Stimulated activated CD4-positive, alpha-beta T cell treated with anti-CD3 and anti-CD28 coated beads, Interleukin-15, amount 100 ng/mL, for 1 hour (primary cell): ENCODE measurements at regions not wholly inside any gene's neighbourhood (a gene's known extent, or its start where the extent isn't known, plus 50 kb on each side); places are given as distances from the start of the nearest gene placed in this dataset.

ENCODE experiments used
- DNase-seq, 2 donors: peaks; one replicate each; pipeline ENCODE4 v3.0.0-alpha.2; 2020; ENCODE audit warnings: low read depth in 1 of 2, low spot score in 1 of 2

DNA sequence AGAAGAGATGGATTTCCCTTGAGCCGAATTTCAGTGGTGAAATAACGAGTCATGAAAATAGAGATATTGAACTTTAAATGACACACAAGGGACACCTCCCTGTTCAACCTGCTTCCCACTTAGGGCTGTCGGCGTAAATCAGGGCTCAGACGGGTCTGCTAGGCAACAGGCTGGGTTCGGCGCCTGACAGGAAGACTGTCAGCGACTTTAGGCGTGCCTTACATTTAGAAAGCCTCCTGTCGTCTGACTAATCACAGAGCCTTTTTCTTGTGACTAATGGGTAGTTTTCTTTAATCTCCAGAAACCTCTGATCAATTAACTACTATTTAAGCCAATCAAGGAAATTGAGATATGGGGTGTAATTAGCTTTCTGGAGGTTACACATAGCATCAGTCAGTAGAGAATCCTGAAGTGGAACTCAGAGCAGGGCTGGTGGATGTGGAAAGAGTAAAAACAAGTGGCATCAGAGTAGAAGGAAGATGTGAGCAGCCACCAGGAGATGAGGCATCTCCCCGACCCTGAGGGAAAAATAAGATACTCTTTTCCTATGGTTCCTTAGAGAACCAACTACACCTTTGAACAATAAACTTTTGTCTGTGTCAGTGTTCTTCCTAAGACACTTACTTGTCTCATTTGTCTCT is 86.2 kb upstream of the HS3ST1 start:
- DNase-seq: no peak

DNA sequence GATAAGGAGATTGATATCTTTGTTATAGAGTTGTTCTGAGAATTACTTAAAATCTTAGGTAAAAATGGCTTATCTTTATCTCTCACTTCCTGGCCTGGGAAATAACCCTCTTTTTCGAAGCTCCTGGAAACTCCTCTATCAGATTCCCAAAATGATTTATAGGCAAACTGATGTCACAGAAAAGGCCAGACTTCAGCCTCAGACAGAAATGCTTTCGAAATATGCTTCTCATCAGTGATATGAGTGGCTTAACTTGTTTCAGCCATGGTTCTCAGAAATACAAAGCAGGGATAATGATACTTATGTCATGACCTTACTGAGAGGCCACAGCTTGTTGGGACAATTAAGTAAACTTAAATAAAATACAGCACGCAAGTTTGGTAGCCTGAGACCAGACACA is 85.3 kb upstream of the HS3ST1 start:
- DNase-seq: no peak

DNA sequence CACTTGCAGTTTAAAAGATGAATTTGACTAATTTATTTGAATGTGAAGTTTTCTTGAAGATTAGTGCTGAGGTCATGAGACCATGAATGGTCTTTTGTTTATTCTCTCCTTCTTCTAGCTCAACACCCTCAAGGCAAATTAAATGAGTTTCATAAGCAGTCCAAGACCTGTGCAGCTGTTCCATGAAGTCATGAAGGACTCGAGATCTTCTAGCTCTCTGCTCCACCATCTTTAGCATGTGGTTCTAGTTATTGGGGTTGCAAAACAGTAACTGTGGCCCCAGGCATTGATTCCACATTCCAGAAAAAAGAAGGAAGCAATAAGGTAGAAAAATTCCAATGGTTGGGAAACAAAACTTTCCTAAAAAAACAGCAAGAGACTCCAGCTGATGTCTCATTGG is 84.2 kb upstream of the HS3ST1 start:
- DNase-seq: no peak

DNA sequence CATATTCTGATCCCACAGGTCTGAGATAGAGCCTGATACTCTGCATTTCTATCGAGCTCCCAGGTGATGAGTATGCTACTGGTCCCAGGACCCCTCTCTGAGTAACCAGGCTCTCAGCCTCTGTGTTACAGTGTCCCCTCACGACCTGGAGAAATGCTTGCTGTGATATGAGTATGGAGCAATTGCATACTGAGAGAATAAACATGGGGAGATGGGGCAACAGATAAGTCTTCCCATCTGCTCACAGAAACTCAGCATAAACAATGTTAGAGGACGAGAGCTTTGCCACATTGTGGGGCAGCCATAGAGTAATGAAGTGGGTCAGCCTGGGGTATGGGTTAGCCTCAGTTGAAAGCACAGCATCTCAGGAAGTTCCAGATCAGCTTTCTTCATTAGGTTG is 82.6 kb upstream of the HS3ST1 start:
- DNase-seq: no peak

DNA sequence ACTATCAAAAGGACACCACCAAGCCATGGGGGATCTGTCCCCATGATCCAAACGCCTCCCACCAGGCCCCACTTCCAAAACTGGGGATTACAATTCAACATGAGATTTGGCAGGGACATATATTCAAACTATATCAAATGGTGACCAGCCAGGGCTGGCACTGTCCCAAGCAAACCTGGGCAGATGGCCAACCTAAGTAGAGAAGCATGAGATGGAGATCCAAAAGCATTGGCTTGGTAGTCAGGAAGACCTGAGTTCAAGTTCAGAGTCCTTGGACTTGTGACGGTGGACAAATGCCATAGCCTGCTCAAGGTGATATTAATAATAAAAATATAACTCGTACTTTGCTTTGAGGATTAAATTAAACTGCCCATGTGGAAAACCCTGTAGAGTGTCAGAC is 79.2 kb upstream of the HS3ST1 start:
- DNase-seq: no peak

DNA sequence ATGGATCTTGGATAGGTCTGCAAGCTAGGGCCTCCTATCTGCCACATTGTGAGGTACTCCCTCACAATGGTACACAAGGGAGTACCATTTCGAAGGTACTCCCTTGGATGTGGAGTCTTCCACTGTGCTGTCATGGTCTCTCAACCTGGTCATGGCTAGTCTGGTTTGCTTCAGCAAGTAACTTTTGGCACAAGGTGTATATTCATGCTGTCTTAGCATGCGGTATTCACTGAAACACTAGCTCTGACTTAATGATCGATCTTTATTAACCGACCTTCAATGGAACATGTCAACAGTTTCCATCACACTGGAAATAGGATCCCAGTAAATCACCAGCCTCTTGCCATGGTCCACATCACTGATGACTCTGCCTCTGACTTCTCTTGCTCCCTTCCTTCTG is 77.5 kb upstream of the HS3ST1 start:
- DNase-seq: no peak

DNA sequence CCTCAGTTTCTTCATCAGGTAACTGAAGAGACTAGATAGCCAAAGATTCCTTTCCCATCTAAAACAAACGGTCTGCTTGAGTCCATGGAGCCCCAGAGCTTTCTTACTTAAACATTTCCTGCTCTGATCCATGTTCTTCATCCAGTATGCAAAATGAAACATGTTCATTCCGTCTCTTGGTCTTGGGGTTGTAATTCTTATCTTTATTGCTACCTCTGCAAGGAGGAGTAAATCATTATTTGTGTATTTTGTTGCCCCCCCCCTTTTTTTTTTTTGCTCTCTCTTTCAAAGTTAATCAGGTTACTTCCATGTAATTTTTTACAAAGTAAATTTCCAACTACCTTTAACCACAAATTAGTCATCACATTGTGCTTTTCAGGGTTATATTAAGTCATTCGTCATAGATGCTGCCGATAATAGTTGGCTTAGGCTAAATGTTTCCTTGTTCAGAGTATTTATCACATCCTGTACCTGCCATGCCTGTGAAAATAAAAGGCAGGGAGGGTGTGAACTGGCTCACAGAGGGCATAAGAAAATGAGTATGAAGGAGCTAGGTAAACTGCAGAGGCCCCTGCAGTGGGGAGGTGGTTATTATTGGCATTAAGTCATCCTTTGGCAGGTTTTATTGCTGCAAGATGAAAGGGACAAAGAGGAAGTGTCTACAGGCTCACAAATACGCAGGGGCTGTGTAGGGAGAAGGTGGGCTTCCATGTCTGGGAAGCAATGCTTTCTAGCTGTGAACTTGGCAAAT is 76.7 kb upstream of the HS3ST1 start:
- DNase-seq: no peak

DNA sequence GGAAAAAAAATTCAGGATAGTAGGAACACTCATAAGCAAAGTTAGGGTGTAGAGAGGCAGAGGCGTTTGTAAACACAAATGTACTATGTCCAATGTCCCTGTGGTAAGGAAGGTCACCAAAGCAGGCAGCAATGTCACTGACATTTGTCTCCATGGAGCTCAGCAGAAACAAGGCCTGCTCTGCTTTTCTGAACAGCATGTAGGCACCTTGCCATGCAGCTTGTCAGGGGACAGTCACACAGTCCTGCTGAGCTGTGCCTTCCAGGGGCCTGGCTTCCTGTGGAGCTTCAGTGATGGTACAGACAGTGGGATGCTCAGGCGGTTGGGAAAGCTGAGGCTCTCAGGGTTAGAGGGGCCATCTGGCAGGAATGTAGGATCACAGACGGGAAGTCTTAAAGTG is 74.5 kb upstream of the HS3ST1 start:
- DNase-seq: no peak

DNA sequence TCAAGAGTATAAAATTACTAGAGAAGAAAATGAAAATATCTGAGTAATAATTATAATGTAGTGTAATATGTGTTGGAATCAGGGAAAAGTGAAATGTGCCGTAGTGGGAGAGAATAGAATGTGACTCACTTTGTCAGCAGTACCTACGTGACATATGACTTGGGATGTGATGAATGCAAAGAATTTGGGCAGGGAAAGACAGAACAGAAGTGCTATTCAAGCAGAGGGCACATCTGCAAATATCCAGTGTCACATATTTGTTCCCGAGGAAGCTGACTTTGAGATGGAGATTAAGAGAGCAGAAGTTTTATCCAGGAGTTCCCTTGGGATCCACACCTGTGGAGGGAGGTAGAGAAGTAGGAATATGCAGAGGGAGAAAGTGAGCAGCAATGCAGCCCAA is 69.3 kb upstream of the HS3ST1 start:
- no peak for DNase-seq

DNA sequence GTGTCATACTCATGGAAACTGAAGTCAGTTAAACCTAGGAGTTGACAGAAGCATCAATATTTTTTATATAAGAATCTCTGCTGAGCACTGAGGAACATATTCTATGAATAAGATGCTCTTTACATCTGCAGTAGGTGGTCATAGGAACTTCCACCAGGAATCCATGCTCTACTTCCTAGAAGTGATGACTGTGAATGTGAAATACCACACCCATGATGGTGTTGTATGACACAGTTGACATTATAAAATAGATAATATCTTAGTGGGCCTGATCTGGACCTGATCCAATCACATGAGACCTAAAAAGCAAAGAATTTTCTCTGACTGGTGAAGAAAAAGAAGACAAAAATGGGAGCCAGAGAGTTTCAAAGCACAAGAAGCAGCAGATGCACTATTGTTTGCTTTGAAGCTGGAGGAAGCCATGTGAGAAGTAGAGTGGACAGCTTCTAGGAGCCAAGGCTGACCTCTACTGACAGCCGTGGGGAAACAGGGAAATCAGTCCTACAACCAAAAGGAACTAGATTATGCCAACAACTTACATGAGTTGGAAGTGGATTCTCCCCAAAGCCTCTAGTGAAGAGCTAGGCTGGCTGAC is 68.6 kb upstream of the HS3ST1 start:
- DNase-seq: no peak

DNA sequence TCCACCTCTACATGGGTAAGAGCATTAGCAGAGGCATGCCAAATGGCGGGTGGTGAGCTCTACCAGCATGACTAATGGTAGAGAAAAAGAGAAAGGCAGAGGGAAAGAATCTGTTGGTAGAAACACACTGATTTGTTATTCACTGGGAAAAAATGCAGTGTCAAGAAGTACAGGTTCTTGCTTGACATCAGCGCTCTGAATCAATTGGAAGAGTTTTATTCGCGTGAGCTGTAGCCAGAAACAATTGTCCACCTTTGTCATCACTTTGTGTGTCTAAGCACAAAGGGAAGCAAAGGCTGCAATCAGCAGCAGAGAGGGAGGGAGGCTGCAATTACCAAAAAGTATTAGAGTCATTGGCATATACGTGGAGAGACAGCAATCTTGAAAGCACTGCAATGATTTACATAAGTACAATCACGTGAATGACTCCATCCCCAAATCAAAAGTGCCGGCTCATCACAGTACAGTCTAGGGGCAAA is 67.7 kb upstream of the HS3ST1 start:
- DNase-seq: no peak

DNA sequence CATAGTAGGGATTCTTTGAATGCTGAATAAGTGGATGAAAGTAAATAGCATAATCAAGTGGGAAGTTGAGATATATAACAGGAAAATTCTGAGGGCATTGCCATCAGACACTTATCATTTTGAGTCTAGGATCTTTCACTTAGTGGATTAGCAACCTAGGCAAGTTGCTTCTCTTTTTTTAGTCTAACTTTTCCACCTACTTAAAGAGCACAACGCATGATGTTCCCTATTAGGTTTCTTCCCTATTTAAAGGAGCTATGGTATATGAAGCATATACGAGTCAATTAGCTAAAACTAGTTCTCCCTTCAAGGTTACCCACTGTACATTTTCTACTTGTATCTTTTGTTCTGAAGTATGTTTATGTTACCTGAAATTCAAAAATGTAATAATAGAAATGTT is 67.1 kb upstream of the HS3ST1 start:
- no peak for DNase-seq

DNA sequence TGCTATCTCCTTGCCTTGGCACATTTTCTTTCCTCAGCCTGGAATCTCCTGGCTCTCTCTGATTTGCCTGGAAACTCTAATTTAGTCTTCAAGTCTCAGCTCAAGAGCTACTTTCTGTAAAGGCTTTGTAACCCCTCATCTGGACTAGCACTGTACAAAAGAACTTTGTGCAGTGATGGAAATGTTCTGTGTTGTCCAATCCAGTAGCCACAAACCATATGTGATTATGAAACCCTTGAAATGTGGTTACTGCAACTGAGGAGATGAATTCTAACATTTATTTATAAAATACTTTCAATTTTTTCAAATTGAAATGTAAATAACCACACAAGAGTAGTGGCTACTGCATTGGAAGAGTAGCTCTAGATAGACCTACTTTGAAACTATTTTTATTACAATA is 66.6 kb upstream of the HS3ST1 start:
- no peak for DNase-seq

DNA sequence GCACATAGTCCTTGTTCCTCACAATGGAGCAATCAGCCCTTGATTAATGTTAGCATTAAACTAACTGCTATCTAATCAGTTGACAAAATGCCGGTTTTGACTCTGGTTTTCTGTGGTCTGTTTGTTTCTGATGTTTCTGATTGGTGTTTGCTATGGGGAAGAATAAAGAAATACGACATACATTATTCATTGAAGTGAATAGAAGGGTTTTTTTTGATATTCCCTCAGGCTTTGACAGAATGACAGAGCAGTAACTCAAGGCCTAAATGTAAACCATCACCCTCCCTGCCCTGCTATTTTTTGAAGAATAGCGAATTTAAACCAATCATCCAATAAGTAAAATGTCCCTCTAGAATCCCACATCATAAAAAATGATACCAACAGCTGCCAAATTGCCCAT is 65.5 kb upstream of the HS3ST1 start:
- no peak for DNase-seq

DNA sequence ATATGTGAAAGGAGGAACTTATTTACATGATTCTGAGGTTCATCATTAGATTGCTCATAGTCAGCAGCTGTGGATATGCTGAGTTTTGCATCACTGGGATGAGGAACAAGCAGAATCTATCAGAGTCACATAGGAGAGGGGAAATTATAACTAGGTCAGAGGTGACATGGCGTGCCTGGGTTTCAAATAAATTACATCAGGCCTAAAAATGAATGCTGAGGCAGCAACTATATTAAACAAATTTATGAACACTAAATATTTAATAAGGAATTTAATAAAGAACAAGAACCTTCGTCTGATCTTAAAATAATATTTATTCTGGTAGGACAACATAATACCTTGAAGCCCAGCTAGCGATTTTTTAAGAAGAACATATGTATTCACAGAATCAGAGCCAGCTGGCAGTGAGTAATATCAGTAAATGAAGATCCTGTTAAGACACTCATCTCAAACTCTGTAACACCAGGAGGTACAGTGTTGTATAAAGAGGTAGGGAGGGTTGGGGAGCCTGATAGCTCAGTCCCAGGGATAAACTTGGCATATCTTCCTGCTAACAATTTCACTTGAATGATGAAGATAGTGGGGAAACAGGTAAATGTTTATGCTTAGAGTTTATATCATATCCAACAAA is 60.9 kb upstream of the HS3ST1 start:
- DNase-seq: no peak

DNA sequence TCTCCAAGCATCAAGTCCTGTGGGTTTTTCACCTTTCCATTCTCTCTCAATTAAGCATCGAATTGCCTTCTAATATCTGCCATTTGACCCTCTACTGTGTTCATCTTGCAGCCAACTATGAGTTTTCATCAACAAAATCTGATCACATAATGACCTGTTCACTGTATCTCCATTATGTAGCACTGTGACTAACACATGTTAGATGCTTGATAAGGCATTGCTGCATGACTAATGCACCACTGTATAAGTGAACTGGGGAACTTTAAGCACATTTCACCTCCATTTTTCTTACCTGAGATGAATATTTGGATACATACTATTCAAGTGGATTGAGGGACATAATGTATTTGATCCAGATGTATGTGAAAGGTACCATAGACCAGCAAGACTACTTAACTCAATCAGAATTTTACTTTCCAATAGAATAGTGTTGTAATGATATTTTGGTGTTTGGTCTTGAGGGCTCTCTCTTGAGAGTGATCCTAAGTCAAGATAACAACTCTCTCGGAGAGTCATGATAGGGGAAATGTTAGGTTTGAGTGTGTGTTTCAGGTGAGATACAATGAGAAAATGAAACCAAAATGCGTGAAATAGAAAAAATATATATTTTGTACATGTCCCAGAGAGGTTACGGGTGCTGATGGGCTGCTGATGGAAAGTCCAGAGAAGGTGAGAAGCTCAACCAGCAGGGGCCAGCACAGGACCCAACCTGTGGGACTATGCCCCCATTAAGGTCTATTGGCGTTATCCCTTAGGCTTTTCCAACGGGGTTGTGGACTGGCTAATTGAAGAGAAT is 60.2 kb upstream of the HS3ST1 start:
- DNase-seq: no peak

DNA sequence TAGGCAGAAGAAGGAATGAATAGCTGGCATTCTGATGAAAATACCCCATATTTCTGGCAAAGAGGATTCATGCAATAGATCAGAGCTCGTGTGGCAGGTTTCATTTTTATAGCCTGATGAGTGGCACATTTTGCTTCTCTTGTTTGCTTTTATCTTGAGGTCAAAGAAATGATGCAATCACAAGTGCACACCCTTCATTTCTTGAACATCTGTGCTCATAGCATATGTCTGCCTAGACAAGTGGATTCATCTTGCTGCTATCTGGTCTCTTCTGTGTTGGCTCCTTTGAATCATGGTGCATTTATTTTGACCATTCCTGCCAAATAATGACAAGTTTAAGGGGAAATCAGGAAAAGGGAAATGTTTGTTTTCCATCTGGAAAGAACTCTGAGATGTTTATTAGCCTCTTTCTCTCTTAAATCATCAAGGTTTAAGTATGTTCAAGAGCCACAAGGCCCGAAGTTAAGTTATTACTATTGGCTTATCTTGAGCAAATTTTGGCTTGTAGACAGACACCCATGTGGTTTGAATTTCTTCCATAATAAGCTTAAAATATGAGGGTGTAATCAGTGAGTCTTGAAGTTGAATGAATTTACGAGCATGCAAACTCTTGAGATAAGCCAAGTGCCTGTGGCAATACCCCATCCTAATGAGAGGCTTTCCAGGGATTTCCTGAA is 59.3 kb upstream of the HS3ST1 start:
- no peak for DNase-seq

DNA sequence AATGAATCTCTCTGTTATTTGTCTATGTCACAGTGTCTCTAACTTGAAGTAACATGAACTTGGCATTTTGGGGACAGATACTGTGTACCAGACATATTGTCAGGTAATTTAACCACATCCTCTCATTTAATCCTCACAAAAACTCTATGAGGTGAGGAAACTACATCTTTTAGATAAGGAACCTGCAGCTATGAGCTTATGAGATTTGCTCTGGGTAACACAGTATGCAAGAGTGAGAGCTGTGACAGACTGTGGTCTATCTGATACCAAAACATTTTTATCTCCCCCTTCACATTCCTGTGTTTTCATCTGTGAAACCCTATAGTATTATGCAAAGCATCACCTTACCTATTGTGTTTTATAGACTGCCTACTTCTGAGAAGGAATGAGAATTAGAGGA is 58.4 kb upstream of the HS3ST1 start:
- no peak for DNase-seq

DNA sequence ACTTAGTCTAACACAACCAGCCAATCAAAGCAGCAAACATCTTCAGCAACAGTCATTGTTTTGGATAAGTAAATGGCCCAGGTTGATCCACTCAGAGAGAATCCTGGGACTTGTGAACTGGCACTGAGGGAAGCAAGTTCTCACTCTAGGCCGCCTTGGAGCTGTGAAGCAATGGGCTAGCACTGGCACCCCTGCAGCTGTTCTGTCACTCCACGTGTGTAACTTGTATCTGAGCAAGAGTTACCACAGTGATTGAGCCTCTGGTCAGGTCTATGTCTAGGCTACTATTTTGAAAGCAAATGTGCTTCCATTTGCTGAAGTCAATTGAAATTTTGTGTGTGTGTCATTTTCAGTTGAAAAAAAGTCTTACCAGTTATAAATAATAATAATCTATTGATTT is 57.2 kb upstream of the HS3ST1 start:
- DNase-seq: no peak

DNA sequence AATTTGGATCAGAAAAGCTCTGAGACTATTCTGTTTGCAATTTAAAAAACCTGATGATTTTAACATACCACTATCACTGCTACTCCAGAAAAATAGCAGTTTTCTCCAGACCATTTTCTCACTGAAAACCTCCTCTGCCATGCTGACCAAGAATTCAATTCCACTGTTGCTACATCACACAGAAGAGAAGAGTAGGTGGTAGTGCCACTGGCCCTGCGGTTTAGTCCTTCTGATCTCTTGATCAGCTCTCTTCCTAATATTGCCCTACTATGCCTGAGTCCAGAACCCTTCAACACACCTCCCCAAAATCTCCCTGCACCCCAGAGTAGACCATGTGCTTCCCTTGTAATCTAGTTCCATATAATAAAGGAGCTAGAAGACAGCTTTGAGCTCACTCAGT is 55.8 kb upstream of the HS3ST1 start:
- DNase-seq: no peak

DNA sequence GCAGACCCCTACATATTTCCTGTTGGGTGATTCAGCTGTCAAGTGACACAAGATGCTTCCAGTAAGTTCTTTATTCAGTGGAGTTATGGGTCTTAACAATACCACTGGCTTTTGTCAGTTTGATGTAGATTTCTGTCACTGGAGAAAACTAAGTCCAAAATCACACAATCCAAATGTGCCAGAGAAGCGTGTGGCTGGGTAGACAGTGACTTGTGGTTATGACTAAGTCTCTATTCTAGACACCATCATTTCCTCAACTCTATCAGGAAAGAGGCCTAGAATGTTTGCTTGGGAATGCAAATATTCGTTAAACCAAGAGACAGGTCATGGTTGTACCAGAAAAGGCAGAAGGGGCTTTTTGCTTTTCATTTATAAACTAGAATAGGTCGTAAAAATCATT is 54.4 kb upstream of the HS3ST1 start:
- DNase-seq: no peak
